Mesothelial cell of epicardium (in vitro differentiated cells): ENCODE measurements at regions not wholly inside any gene's neighbourhood (a gene's known extent, or its start where the extent isn't known, plus 50 kb on each side); places are given as distances from the start of the nearest gene placed in this dataset.
"Not testable (repeated sequence)": the region's sequence is repeated elsewhere in the genome, so short reads cannot be mapped to it uniquely, and the experiment has no call there.

Experiments
- DNase-seq, 2 experiments: peaks; one replicate each; pipeline ENCODE4 v3.0.0; 2021; ENCODE audit warnings: low spot score in 2 of 2; ENCODE audit not compliant: unreplicated experiment in 2 of 2
- H3K27ac Mint-ChIP-seq: 2 replicates; pipeline ENCODE4 v1.8.0; 2021; ENCODE audit warnings: mixed read lengths
- H3K27me3 Mint-ChIP-seq: 2 replicates; pipeline ENCODE4 v1.8.0; 2021; ENCODE audit warnings: low read depth, mixed read lengths
- H3K36me3 Mint-ChIP-seq: 2 replicates; pipeline ENCODE4 v1.8.0; 2021; ENCODE audit warnings: mixed read lengths
- H3K4me1 Mint-ChIP-seq: 2 replicates; pipeline ENCODE4 v1.8.0; 2021; ENCODE audit warnings: mixed read lengths
- H3K4me3 Mint-ChIP-seq: 2 replicates; pipeline ENCODE4 v1.8.0; 2021; ENCODE audit warnings: mild to moderate bottlenecking, moderate library complexity, mixed read lengths
- H3K9me3 Mint-ChIP-seq: 2 replicates; pipeline ENCODE4 v1.8.0; 2021; ENCODE audit warnings: mixed read lengths
- TF ChIP-seq, protein P1 (sequence below): fragments of 200-600 bp; sonication (generic); IDR thresholded peaks from one replicate; pipeline ENCODE4 v1.5.0; 2021; ENCODE audit warnings: antibody characterized with exemption; ENCODE audit not compliant: unreplicated experiment

GRCh38 chr11:16526947-16527346 lies 170.6 kb upstream of the SOX6 start:
- TF ChIP-seq, protein P1, sequence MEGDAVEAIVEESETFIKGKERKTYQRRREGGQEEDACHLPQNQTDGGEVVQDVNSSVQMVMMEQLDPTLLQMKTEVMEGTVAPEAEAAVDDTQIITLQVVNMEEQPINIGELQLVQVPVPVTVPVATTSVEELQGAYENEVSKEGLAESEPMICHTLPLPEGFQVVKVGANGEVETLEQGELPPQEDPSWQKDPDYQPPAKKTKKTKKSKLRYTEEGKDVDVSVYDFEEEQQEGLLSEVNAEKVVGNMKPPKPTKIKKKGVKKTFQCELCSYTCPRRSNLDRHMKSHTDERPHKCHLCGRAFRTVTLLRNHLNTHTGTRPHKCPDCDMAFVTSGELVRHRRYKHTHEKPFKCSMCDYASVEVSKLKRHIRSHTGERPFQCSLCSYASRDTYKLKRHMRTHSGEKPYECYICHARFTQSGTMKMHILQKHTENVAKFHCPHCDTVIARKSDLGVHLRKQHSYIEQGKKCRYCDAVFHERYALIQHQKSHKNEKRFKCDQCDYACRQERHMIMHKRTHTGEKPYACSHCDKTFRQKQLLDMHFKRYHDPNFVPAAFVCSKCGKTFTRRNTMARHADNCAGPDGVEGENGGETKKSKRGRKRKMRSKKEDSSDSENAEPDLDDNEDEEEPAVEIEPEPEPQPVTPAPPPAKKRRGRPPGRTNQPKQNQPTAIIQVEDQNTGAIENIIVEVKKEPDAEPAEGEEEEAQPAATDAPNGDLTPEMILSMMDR, result no peak
- peaks cover 10% of the 10 kb centered on the region for H3K36me3 Mint-ChIP-seq
- H3K27ac Mint-ChIP-seq, result no peak overlapping the region
- no peak overlapping the region for H3K4me3 Mint-ChIP-seq
- peaks cover 17% of the 10 kb centered on the region for H3K9me3 Mint-ChIP-seq
- no peaks in the 10 kb centered on the region for H3K27me3 Mint-ChIP-seq
- no peak for DNase-seq
- H3K4me1 Mint-ChIP-seq, result peaks cover 28% of the 10 kb centered on the region

DNA sequence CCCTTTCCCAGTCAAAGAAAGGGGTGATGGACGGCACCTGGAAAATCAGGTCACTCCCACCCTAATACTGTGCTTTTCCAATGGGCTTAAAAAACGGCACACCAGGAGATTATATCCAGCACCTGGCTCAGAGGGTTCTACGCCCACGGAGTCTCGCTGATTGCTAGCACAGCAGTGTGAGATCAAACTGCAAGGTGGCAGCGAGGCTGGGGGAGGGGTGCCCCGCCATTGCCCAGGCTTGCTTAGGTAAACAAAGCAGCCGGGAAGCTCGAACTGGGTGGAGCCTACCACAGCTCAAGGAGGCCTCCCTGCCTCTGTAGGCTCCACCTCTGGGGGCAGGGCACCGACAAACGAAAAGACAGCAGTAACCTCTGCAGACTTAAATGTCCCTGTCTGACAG lies 164.4 kb upstream of the SOX6 start:
- not testable (repeated sequence) for H3K4me3 Mint-ChIP-seq, H3K4me1 Mint-ChIP-seq, H3K27me3 Mint-ChIP-seq, H3K27ac Mint-ChIP-seq, DNase-seq
- Mint-ChIP-seq H3K36me3 (peaks cover 31% of the 10 kb centered on the region), H3K9me3 (peaks cover 53% of the 10 kb centered on the region)

DNA sequence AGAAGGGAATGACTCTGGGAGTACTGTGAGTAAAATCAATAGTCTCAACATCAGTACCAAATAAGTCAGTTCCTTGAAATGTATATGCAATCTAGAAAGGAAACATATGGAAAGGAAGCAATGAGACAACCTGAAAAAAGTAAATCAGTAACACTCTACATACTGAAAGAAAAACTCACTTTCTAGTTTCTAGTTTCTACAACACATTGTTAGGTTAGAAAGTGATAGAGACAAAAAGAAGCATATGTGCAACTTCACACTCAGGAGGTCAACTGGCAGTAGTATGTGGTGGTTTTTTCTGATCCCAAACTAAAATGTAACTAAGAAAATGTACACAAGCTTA lies 156.5 kb upstream of the SOX6 start:
- no peak overlapping the region for H3K4me3 Mint-ChIP-seq
- H3K4me1 Mint-ChIP-seq, result peaks cover 9% of the 10 kb centered on the region
- H3K27ac Mint-ChIP-seq, result peak overlapping the region; percentile 23
- H3K36me3 Mint-ChIP-seq, result peaks cover 3% of the 10 kb centered on the region
- DNase-seq, result no peak
- no peaks in the 10 kb centered on the region for H3K27me3 Mint-ChIP-seq
- TF ChIP-seq, protein P1, result no peak
- peaks cover 4% of the 10 kb centered on the region for H3K9me3 Mint-ChIP-seq

GRCh38 chr11:16512198-16512898 lies 156.0 kb upstream of the SOX6 start:
- peak overlapping the region; percentile 23 for H3K27ac Mint-ChIP-seq

GRCh38 chr11:16511116-16512114 lies 155.1 kb upstream of the SOX6 start:
- Mint-ChIP-seq H3K27me3 (no peaks in the 10 kb centered on the region), H3K36me3 (peaks cover 11% of the 10 kb centered on the region), H3K4me3 (no peak overlapping the region), H3K27ac (no peak overlapping the region), H3K9me3 (peaks cover 13% of the 10 kb centered on the region), H3K4me1 (peaks cover 9% of the 10 kb centered on the region)
- DNase-seq, result no peak
- TF ChIP-seq, protein P1, result no peak

More at GRCh38 chr11:16512198-16512898, 156.0 kb upstream of the SOX6 start:
- Mint-ChIP-seq H3K36me3 (peaks cover 4% of the 10 kb centered on the region), H3K9me3 (peaks cover 6% of the 10 kb centered on the region), H3K27me3 (no peaks in the 10 kb centered on the region), H3K4me1 (peaks cover 9% of the 10 kb centered on the region), H3K4me3 (no peak overlapping the region)
- DNase-seq, result no peak
- TF ChIP-seq, protein P1, result no peak

DNA sequence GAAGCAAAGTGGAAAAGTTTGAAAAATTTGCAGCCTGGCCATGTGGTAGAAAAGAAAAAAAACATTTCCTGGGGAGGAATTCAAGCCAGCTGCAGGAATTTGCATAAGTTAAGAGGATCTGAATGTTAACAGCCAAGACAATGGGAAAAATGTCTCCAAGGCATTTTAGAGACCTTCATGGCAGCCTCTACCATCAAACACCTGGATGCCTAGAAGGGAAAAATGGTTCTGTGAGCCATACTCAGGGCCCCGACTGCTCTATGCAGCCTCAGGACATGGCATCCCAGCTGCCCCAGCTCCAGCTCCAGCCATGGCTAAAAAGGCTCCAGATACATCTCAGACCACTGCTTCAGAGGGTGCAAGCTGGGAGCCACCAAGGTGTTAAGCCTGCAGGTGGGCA lies 149.1 kb upstream of the SOX6 start:
- H3K9me3 Mint-ChIP-seq, result peaks cover 44% of the 10 kb centered on the region
- TF ChIP-seq, protein P1, result no peak
- no peaks in the 10 kb centered on the region for H3K27me3 Mint-ChIP-seq
- peaks cover 36% of the 10 kb centered on the region for H3K36me3 Mint-ChIP-seq
- DNase-seq, result no peak
- H3K27ac Mint-ChIP-seq, result no peak overlapping the region
- H3K4me3 Mint-ChIP-seq, result no peak overlapping the region
- no peaks in the 10 kb centered on the region for H3K4me1 Mint-ChIP-seq

GRCh38 chr11:16503891-16504290 lies 147.5 kb upstream of the SOX6 start:
- not testable (repeated sequence) for H3K4me1 Mint-ChIP-seq, H3K27ac Mint-ChIP-seq, H3K27me3 Mint-ChIP-seq, DNase-seq, H3K4me3 Mint-ChIP-seq
- H3K36me3 Mint-ChIP-seq, result peaks cover 42% of the 10 kb centered on the region
- H3K9me3 Mint-ChIP-seq, result peaks cover 55% of the 10 kb centered on the region
